ENCODE measurements at regions not wholly inside any gene's neighbourhood (a gene's known extent, or its start where the extent isn't known, plus 50 kb on each side); places are given as distances from the start of the nearest gene placed in this dataset.

- TF ChIP-seq MEF2A (IDR thresholded peaks at IDR 0.05; ENCODE audit: insufficient read depth, low read depth, low read length) = no peak
- TF ChIP-seq CTCF (IDR thresholded peaks at IDR 0.05 in 2 of 3, conservative IDR thresholded peaks at IDR 0.05 in 1 of 3; ENCODE audit: control insufficient read depth in 2 of 3, extremely low read depth in 1 of 3, insufficient read depth in 1 of 3, low read depth in 3 of 3, low read length in 3 of 3) = no peak
- no peak for TF ChIP-seq TCF12 (IDR thresholded peaks at IDR 0.05; ENCODE audit: low read depth, low read length)
- no peak for TF ChIP-seq YY1 (IDR thresholded peaks at IDR 0.05; ENCODE audit: low read depth, low read length)
- no peak for TF ChIP-seq SREBF1 (IDR thresholded peaks at IDR 0.05; ENCODE audit: low read length)
- TF ChIP-seq CBX3 (IDR thresholded peaks at IDR 0.05; ENCODE audit: borderline replicate concordance, low read depth) = no peak
- no peak for TF ChIP-seq POU2F2 (IDR thresholded peaks at IDR 0.05; ENCODE audit: borderline replicate concordance, low read depth, low read length)
These were observed 192.9 kb upstream of the ANKRD50 start for GRCh38 chr4:124905441-124905840.

All from GM12878 (cell line).